IMR-90 (cell line): ENCODE measurements at regions not wholly inside any gene's neighbourhood (a gene's known extent, or its start where the extent isn't known, plus 50 kb on each side); places are given as distances from the start of the nearest gene placed in this dataset.

ENCODE experiments used
- ATAC-seq: fragments of 200-7000 bp; cut with Tn5 transposase; 2 replicates; pipeline ENCODE4 v1.9.1; 2020; ENCODE audit warnings: low read depth, mild to moderate bottlenecking, moderate library complexity
- BruUV-seq: library from RNA; stranded (reverse); fragments of 400-500 nt; replicated peaks from 2 replicates; lab custom pipeline; 2021; lab: Mats Ljungman, UMichigan
- CTCF ChIA-PET: fragments of 300-600 bp; formaldehyde crosslinking; extraction: SDS; loops from one replicate; lab custom pipeline; 2021; ENCODE audit warnings: antibody characterized with exemption; lab: Yijun Ruan, JAX
- POLR2A ChIA-PET: fragments of 300-600 bp; sonication (Branson Sonifier 250); formaldehyde crosslinking; loops from one replicate; lab custom pipeline; 2022; ENCODE audit warnings: antibody characterized with exemption; ENCODE audit not compliant: unreplicated experiment; lab: Charles Lee
- DNase-seq: peaks from one replicate; pipeline ENCODE4 v3.0.0; 2013
- H2AFZ ChIP-seq: replicated peaks from 2 replicates; pipeline ENCODE3; 2013; ENCODE audit warnings: low read length, mild to moderate bottlenecking; ENCODE audit not compliant: poor library complexity
- H2AK5ac ChIP-seq: 2 replicates; pipeline ENCODE4 v1.6.1; 2013; ENCODE audit warnings: low read depth, low read length, inconsistent platforms
- H2AK9ac ChIP-seq: replicated peaks from 2 replicates; pipeline ENCODE3; 2013; ENCODE audit warnings: mild to moderate bottlenecking, low read depth, low read length, moderate library complexity; ENCODE audit not compliant: poor library complexity
- H2BK120ac ChIP-seq: 2 replicates; pipeline ENCODE4 v1.6.1; 2013; ENCODE audit warnings: low read depth, low read length, inconsistent platforms
- H2BK15ac ChIP-seq: 3 replicates; pipeline ENCODE4 v1.6.1; 2013; ENCODE audit warnings: low read depth, low read length, inconsistent platforms
- H2BK20ac ChIP-seq: 2 replicates; pipeline ENCODE4 v1.6.1; 2013; ENCODE audit warnings: low read depth, mild to moderate bottlenecking, inconsistent platforms, low read length, moderate library complexity
- H2BK5ac ChIP-seq: 2 replicates; pipeline ENCODE4 v1.6.1; 2013; ENCODE audit warnings: mild to moderate bottlenecking, low read depth, low read length, inconsistent platforms; ENCODE audit not compliant: poor library complexity, severe bottlenecking
- H3K14ac ChIP-seq: replicated peaks from 2 replicates; pipeline ENCODE4 v1.6.1; 2013; ENCODE audit warnings: low read depth, low read length, inconsistent platforms
- H3K18ac ChIP-seq: 2 replicates; pipeline ENCODE4 v1.6.1; 2013; ENCODE audit warnings: low read depth, low read length, control low read depth
- H3K23ac ChIP-seq: 2 replicates; pipeline ENCODE4 v1.6.1; 2013; ENCODE audit warnings: low read depth, low read length, inconsistent platforms
- H3K27ac ChIP-seq: 2 replicates; pipeline ENCODE4 v1.5.1; 2013; ENCODE audit warnings: mild to moderate bottlenecking, control low read depth, low read length; ENCODE audit not compliant: insufficient read depth
- H3K27me3 ChIP-seq: 2 replicates; pipeline ENCODE4 v1.6.1; 2013; ENCODE audit warnings: low read length; ENCODE audit not compliant: control insufficient read depth, insufficient read depth
- H3K36me3 ChIP-seq: 2 replicates; pipeline ENCODE4 v1.6.1; 2013; ENCODE audit warnings: low read length, mixed read lengths; ENCODE audit not compliant: control insufficient read depth, insufficient read depth
- H3K4ac ChIP-seq: 2 replicates; pipeline ENCODE4 v1.6.1; 2013; ENCODE audit warnings: low read depth, low read length, inconsistent platforms
- H3K4me1 ChIP-seq: 2 replicates; pipeline ENCODE4 v1.6.1; 2013; ENCODE audit warnings: low read length, mixed read lengths; ENCODE audit not compliant: control insufficient read depth, insufficient read depth
- H3K4me2 ChIP-seq: 2 replicates; pipeline ENCODE4 v1.6.1; 2013; ENCODE audit warnings: low read depth, mild to moderate bottlenecking, control low read depth, low read length, moderate library complexity
- H3K4me3 ChIP-seq: 2 replicates; pipeline ENCODE4 v1.5.1; 2013; ENCODE audit warnings: low read depth, mild to moderate bottlenecking, control low read depth, low read length, moderate library complexity; ENCODE audit not compliant: insufficient read depth
- H3K56ac ChIP-seq: 2 replicates; pipeline ENCODE4 v1.6.1; 2013; ENCODE audit warnings: low read length, inconsistent platforms; ENCODE audit not compliant: insufficient read depth; ENCODE audit errors: extremely low read depth
- H3K79me1 ChIP-seq, 2 experiments: 2 replicates each; pipeline ENCODE4 v1.6.1; 2013; ENCODE audit warnings: low read length in 2 of 2, inconsistent platforms in 1 of 2, low read depth in 1 of 2
- H3K9ac ChIP-seq: 2 replicates; pipeline ENCODE4 v1.6.1; 2013; ENCODE audit warnings: low read depth, low read length, control low read depth
- H3K9me1 ChIP-seq: 2 replicates; pipeline ENCODE4 v1.6.1; 2013; ENCODE audit warnings: low read length, inconsistent platforms; ENCODE audit not compliant: insufficient read depth
- H3K9me3 ChIP-seq: 2 replicates; pipeline ENCODE4 v1.6.1; 2013; ENCODE audit warnings: low read length; ENCODE audit not compliant: control insufficient read depth, insufficient read depth
- H4K20me1 ChIP-seq: 2 replicates; pipeline ENCODE4 v1.6.1; 2013; ENCODE audit warnings: low read length, inconsistent platforms; ENCODE audit not compliant: insufficient read depth
- H4K5ac ChIP-seq: 2 replicates; pipeline ENCODE4 v1.6.1; 2013; ENCODE audit warnings: mild to moderate bottlenecking, low read depth, low read length, control low read depth
- H4K8ac ChIP-seq, 2 experiments: 2 replicates each; pipeline ENCODE4 v1.6.1; 2013; ENCODE audit warnings: low read depth in 2 of 2, low read length in 2 of 2, control low read depth in 1 of 2, inconsistent platforms in 1 of 2
- H4K91ac ChIP-seq: 2 replicates; pipeline ENCODE4 v1.6.1; 2013; ENCODE audit warnings: low read depth, low read length, inconsistent platforms; ENCODE audit not compliant: insufficient read depth
- CEBPB ChIP-seq: IDR thresholded peaks from 2 replicates; pipeline ENCODE4 v1.6.1; 2012; ENCODE audit warnings: low read depth, low read length, improper control_type of control experiment
- MAZ ChIP-seq: IDR thresholded peaks from 2 replicates; pipeline ENCODE4 v1.6.1; 2012; ENCODE audit warnings: low read depth, mild to moderate bottlenecking, low read length, improper control_type of control experiment, moderate library complexity, borderline replicate concordance
- WGBS, 2 experiments: methylation state at CpG; one replicate each; pipeline versions ENCODE4 v1.1.5 to v1.1.7; 2013; ENCODE audit warnings: missing lambda C conversion rate in 2 of 2; ENCODE audit not compliant: insufficient read length in 1 of 2; ENCODE audit errors: extremely low coverage in 2 of 2; 5-methylcytosine and 5-hydroxymethylcytosine counted together
- dilution Hi-C: fragments of 300-500 bp; cut with HindIII; formaldehyde crosslinking; loops from one replicate; pipeline ENCODE4 v1.14.3; 2018; ENCODE audit warnings: low sequenced_read_pairs; ENCODE audit not compliant: unreplicated experiment
- in situ Hi-C: fragments of 300-500 bp; cut with MboI; formaldehyde crosslinking; loops from 3 replicates; pipeline ENCODE4 v1.14.3; 2019; ENCODE audit warnings: low sequenced_read_pairs, inconsistent platforms, mixed read lengths
- intact Hi-C: fragments of 100-400 bp; cut with micrococcal nuclease; formaldehyde crosslinking; loops from 2 replicates; pipeline ENCODE4 v1.10.0; 2022

DNA sequence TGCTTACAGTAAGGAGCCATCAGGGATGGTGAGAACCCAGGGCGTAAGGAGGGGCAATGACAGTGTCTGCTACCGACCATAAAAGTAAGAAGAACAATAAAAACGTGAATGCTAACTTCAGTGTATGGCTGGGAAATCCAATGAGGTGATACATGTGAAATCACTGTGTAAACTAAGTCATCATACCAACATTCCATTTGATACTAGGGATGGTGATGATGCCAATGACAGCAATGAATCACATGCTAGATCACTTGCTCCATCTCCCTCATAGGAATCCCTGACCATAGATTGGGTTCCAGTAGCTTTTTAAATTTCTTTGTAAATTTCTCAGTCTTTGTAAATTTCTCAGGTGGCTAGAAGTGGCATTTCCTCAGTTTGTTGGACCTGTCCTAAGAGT is 146.3 kb downstream of the SMIM20 start:
- no peak overlapping the region for H3K4me3 ChIP-seq
- CTCF ChIA-PET, result interaction anchor here (1.1 kb wide), 1 partner anchor 72 kb away, joined by 3 read pairs; no protein-coding TSS in a partner anchor
- H4K5ac ChIP-seq, result no peak overlapping the region
- no peaks in the 10 kb centered on the region for H4K20me1 ChIP-seq
- H3K4me1 ChIP-seq, result peaks cover 9% of the 10 kb centered on the region
- dilution Hi-C loops (no loop called here), in situ Hi-C loops (no loop called here), intact Hi-C loops (loop anchor here (5.0 kb wide), 1 partner anchor 73 kb away; no protein-coding TSS in a partner anchor)
- no peaks in the 10 kb centered on the region for H3K79me1 ChIP-seq
- H3K27me3 ChIP-seq, result no peaks in the 10 kb centered on the region
- no peak overlapping the region for H3K56ac ChIP-seq
- H2BK120ac ChIP-seq, result no peak overlapping the region
- DNase-seq, result peak; percentile 69
- no peak overlapping the region for H2BK20ac ChIP-seq
- H3K18ac ChIP-seq, result no peak overlapping the region
- H3K4ac ChIP-seq, result no peak overlapping the region
- H3K27ac ChIP-seq, result no peak overlapping the region
- no peak overlapping the region for H3K23ac ChIP-seq
- H4K8ac ChIP-seq, result no peak overlapping the region
- 0 out of 2 replicates have a peak overlapping the region, but pooled peaks have one; percentile 6 for H2AK5ac ChIP-seq
- no peak overlapping the region for H3K9ac ChIP-seq
- BruUV-seq, result no TSS peak
- POLR2A ChIA-PET, result no interaction called here
- H2AK9ac ChIP-seq, result no peak overlapping the region
- no peak overlapping the region for H2AFZ ChIP-seq
- peak overlapping the region; percentile 28 for H2BK5ac ChIP-seq
- H4K91ac ChIP-seq, result no peak overlapping the region
- 0 out of 2 replicates have a peak, but pooled peaks cover 2% of the 10 kb centered on the region for H3K9me3 ChIP-seq
- 100% methylated on average over 1 of the region's 3 CpGs; no CpG with 5 or more reads in 1 of the 2 experiments for WGBS, 2 experiments
- TF ChIP-seq MAZ, result no peak
- TF ChIP-seq CEBPB, result 0 out of 2 replicates have a peak, but pooled peaks have one; percentile 10
- no peaks in the 10 kb centered on the region for H3K36me3 ChIP-seq
- H2BK15ac ChIP-seq, result no peak overlapping the region
- ATAC-seq, result no peak
- H3K14ac ChIP-seq, result no peak overlapping the region
- no peak overlapping the region for H3K4me2 ChIP-seq
- H3K9me1 ChIP-seq, result no peaks in the 10 kb centered on the region
